Neural cell (in vitro differentiated cells): ENCODE measurements at regions not wholly inside any gene's neighbourhood (a gene's known extent, or its start where the extent isn't known, plus 50 kb on each side); places are given as distances from the start of the nearest gene placed in this dataset.

Experiments
- CTCF ChIP-seq: fragments of 450-650 bp; IDR thresholded peaks from 2 replicates; pipeline ENCODE4 v1.5.1; 2014; ENCODE audit warnings: antibody characterized with exemption, mild to moderate bottlenecking, moderate library complexity; ENCODE audit not compliant: poor library complexity, severe bottlenecking
- EZH2 ChIP-seq: fragments of 200-600, 300-800 bp; shearing (Covaris generic), sonication (generic); IDR thresholded peaks from 2 replicates; pipeline ENCODE4 v1.6.1; 2014; ENCODE audit warnings: antibody characterized with exemption, low read length, borderline replicate concordance, mild to moderate bottlenecking; ENCODE audit not compliant: insufficient read depth, poor library complexity, severe bottlenecking
- MXI1 ChIP-seq: fragments of 450-650 bp; conservative IDR thresholded peaks from 2 replicates; pipeline ENCODE4 v1.6.1; 2014; ENCODE audit warnings: antibody characterized with exemption, mild to moderate bottlenecking; ENCODE audit not compliant: poor library complexity, severe bottlenecking
- POLR2AphosphoS5 ChIP-seq: IDR thresholded peaks from 2 replicates; pipeline ENCODE4 v1.6.1; 2012

GRCh38 chr3:14300721-14301399 is 101.5 kb upstream of the SLC6A6 start:
- no peak for TF ChIP-seq CTCF
- no peak for TF ChIP-seq POLR2AphosphoS5
- TF ChIP-seq EZH2: no peak
- no peak for TF ChIP-seq MXI1
